Keratinocyte (primary cell): ENCODE measurements at regions not wholly inside any gene's neighbourhood (a gene's known extent, or its start where the extent isn't known, plus 50 kb on each side); places are given as distances from the start of the nearest gene placed in this dataset.

Experiments used
- DNase-seq: peaks from one replicate; pipeline ENCODE4 v3.0.0-alpha.2; 2011; ENCODE audit warnings: low read depth, missing footprints, low spot score
- FAIRE-seq: peaks from 2 replicates; lab custom pipeline; 2011; peaks lifted over from hg19 to GRCh38; lab: Jason Lieb, UNC
- H2AFZ ChIP-seq: 2 replicates; pipeline ENCODE4 v1.6.0; 2012; ENCODE audit warnings: low read length, control low read depth, inconsistent platforms; ENCODE audit not compliant: control insufficient read depth
- H3K27ac ChIP-seq: 2 replicates; pipeline ENCODE4 v1.5.1; 2011; ENCODE audit warnings: low read length; ENCODE audit not compliant: control insufficient read depth, insufficient read depth
- H3K27me3 ChIP-seq: 3 replicates; pipeline ENCODE4 v1.6.0; 2011; ENCODE audit warnings: low read length; ENCODE audit not compliant: control insufficient read depth, insufficient read depth; ENCODE audit errors: extremely low read depth
- H3K36me3 ChIP-seq, 2 experiments: 2 replicates in 1 of 2; 3 replicates in 1 of 2; pipeline ENCODE4 v1.5.1; 2011; ENCODE audit warnings: low read length in 2 of 2, mild to moderate bottlenecking in 1 of 2; ENCODE audit not compliant: control insufficient read depth in 2 of 2, insufficient read depth in 2 of 2; ENCODE audit errors: extremely low read depth in 1 of 2
- H3K4me1 ChIP-seq: 3 replicates; pipeline ENCODE4 v1.5.1; 2011; ENCODE audit warnings: low read length; ENCODE audit not compliant: control insufficient read depth, insufficient read depth; ENCODE audit errors: extremely low read depth
- H3K4me2 ChIP-seq: 3 replicates; pipeline ENCODE4 v1.6.0; 2011; ENCODE audit warnings: low read depth, low read length; ENCODE audit not compliant: control insufficient read depth, insufficient read depth; ENCODE audit errors: extremely low read depth
- H3K4me3 ChIP-seq, 3 experiments: fragments of 200-600 bp in 1 of 3; sonication (generic) in 1 of 3; 2 replicates in 2 of 3; 3 replicates in 1 of 3; pipeline ENCODE4 v1.5.1; 2011 to 2016; ENCODE audit warnings: low read length in 3 of 3, mild to moderate bottlenecking in 3 of 3, control low read depth in 2 of 3, inconsistent platforms in 1 of 3, low read depth in 1 of 3, mixed read lengths in 1 of 3, mixed run types in 1 of 3, moderate library complexity in 1 of 3; ENCODE audit not compliant: control insufficient read depth in 2 of 3, insufficient read depth in 2 of 3; ENCODE audit errors: extremely low read depth in 1 of 3
- H3K79me2 ChIP-seq: 2 replicates; pipeline ENCODE4 v1.6.0; 2012; ENCODE audit warnings: low read length; ENCODE audit not compliant: control insufficient read depth, insufficient read depth
- H3K9ac ChIP-seq: 3 replicates; pipeline ENCODE4 v1.6.0; 2011; ENCODE audit warnings: low read length; ENCODE audit not compliant: control insufficient read depth, insufficient read depth; ENCODE audit errors: extremely low read depth
- H3K9me1 ChIP-seq: 3 replicates; pipeline ENCODE4 v1.6.0; 2011; ENCODE audit warnings: low read length; ENCODE audit not compliant: control insufficient read depth, insufficient read depth; ENCODE audit errors: extremely low read depth
- H3K9me3 ChIP-seq: 2 replicates; pipeline ENCODE4 v1.5.1; 2012; ENCODE audit warnings: low read depth, low read length; ENCODE audit not compliant: control insufficient read depth
- H4K20me1 ChIP-seq: 3 replicates; pipeline ENCODE4 v1.6.0; 2011; ENCODE audit warnings: low read length; ENCODE audit not compliant: control insufficient read depth, insufficient read depth; ENCODE audit errors: extremely low read depth
- EZH2 ChIP-seq: IDR thresholded peaks from one replicate; pipeline ENCODE4 v1.6.1; 2012; ENCODE audit warnings: inconsistent platforms, mild to moderate bottlenecking, low read length, moderate library complexity
- dilution Hi-C: fragments of 300-500 bp; cut with MboI; formaldehyde crosslinking; loops from one replicate; pipeline ENCODE4 v1.7.0; 2020; ENCODE audit warnings: low sequenced_read_pairs; ENCODE audit not compliant: extremely low pct_ligation_motif_present
- TF ChIP-seq, protein P1 (sequence below), 3 experiments: IDR thresholded peaks in 1 of 3; conservative IDR thresholded peaks in 1 of 3; optimal IDR thresholded peaks in 1 of 3; 2 replicates in 2 of 3; 3 replicates in 1 of 3; pipeline versions ENCODE3 to v1.5.1; 2011; ENCODE audit warnings: low read length in 3 of 3, mild to moderate bottlenecking in 3 of 3, moderate library complexity in 2 of 3, control low read depth in 1 of 3, inconsistent platforms in 1 of 3; ENCODE audit not compliant: insufficient read depth in 2 of 3; ENCODE audit errors: extremely low read depth in 1 of 3

DNA sequence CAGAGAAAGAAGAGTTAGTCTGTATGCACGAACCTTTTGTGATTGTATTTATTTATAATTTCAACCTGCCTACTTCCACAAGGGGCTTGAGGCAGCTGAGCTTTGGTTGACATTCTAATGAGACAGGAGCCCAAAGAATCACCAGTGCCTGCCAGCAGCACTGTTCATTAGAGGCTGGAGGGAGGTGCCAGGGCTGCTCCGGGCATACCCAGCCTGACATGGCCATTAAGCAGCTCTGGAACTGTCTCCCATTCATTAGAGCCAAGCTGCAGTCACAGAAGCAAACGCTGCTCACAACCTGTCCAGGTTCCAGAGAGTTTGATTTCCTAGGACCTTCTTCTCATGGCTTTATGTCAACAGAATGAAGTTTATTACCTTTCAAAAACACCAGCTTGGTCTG, 425.5 kb downstream of the RFC3 start:
- Histone ChIP-seq H3K9me3 (no peaks in the 10 kb centered on the region), H3K4me3 (no peak overlapping the region), H4K20me1 (no peaks in the 10 kb centered on the region), H3K36me3 (no peaks in the 10 kb centered on the region), H2AFZ (no peak overlapping the region), H3K27me3 (no peaks in the 10 kb centered on the region), H3K27ac (no peak overlapping the region), H3K9me1 (no peaks in the 10 kb centered on the region), H3K4me1 (peaks cover 13% of the 10 kb centered on the region), H3K9ac (no peak overlapping the region), H3K79me2 (no peaks in the 10 kb centered on the region), H3K4me2 (no peak overlapping the region)
- DNase-seq = no peak
- FAIRE-seq = no peak
- dilution Hi-C loops = no loop called here
- TF ChIP-seq, protein P1, sequence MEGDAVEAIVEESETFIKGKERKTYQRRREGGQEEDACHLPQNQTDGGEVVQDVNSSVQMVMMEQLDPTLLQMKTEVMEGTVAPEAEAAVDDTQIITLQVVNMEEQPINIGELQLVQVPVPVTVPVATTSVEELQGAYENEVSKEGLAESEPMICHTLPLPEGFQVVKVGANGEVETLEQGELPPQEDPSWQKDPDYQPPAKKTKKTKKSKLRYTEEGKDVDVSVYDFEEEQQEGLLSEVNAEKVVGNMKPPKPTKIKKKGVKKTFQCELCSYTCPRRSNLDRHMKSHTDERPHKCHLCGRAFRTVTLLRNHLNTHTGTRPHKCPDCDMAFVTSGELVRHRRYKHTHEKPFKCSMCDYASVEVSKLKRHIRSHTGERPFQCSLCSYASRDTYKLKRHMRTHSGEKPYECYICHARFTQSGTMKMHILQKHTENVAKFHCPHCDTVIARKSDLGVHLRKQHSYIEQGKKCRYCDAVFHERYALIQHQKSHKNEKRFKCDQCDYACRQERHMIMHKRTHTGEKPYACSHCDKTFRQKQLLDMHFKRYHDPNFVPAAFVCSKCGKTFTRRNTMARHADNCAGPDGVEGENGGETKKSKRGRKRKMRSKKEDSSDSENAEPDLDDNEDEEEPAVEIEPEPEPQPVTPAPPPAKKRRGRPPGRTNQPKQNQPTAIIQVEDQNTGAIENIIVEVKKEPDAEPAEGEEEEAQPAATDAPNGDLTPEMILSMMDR (optimal IDR thresholded peaks at IDR 0.05 in 1 of 3, IDR thresholded peaks at IDR 0.05 in 1 of 3, conservative IDR thresholded peaks at IDR 0.05 in 1 of 3; ENCODE audit: extremely low read depth in 1 of 3, insufficient read depth in 2 of 3, low read length in 3 of 3) = no peak
- no peak for TF ChIP-seq EZH2

DNA sequence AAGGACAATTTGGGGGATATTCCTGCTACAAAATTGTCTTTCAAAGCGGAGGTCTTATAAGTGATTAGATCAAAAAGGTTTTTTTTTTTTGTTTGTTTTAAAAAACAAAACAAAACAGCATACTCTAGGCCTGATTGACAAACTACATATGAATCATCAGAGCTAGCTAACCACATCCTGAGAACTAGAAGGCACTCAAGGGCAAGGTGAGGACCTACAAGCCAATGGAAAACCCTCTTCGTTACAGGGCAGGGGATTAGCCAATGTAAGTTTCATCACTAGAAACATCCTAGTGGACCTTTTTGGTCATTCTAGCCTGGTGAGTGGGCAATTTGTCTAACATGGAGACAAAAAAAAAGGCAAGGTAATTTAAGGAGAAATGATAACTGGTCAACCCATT, 428.6 kb downstream of the RFC3 start:
- no peak overlapping the region for H2AFZ ChIP-seq
- H3K4me1 ChIP-seq = peaks cover 13% of the 10 kb centered on the region
- dilution Hi-C loops = no loop called here
- no peak overlapping the region for H3K4me2 ChIP-seq
- no peaks in the 10 kb centered on the region for H3K9me1 ChIP-seq
- H3K4me3 ChIP-seq = no peak overlapping the region
- H3K27me3 ChIP-seq = no peaks in the 10 kb centered on the region
- H3K9ac ChIP-seq = no peak overlapping the region
- no peaks in the 10 kb centered on the region for H3K9me3 ChIP-seq
- no peak for DNase-seq
- no peaks in the 10 kb centered on the region for H3K79me2 ChIP-seq
- H3K27ac ChIP-seq = no peak overlapping the region
- H3K36me3 ChIP-seq = no peaks in the 10 kb centered on the region
- FAIRE-seq = peak; percentile 67
- no peak for TF ChIP-seq EZH2
- TF ChIP-seq, protein P1 (optimal IDR thresholded peaks at IDR 0.05 in 1 of 3, IDR thresholded peaks at IDR 0.05 in 1 of 3, conservative IDR thresholded peaks at IDR 0.05 in 1 of 3; ENCODE audit: extremely low read depth in 1 of 3, insufficient read depth in 2 of 3, low read length in 3 of 3) = no peak
- H4K20me1 ChIP-seq = no peaks in the 10 kb centered on the region
